ENCODE measurements at regions not wholly inside any gene's neighbourhood (a gene's known extent, or its start where the extent isn't known, plus 50 kb on each side); places are given as distances from the start of the nearest gene placed in this dataset.

DNA sequence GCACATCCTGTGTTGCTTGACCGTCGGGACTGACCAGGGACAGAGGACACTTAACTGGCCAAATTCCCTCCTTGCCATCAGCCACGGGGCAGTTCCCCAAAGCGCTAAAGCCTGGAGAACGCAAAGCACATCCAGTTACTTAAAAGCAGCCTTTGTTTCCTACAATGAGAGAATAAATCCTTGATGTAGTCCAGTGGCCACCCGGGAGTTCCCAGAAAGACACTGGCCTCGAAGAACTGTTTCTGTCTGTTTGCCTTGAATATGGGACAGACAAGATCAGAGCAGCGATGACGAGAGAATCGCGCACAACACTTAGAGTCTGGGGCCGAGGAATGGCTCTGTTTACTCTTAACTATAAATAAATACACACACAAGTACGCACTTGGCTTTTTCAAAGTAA is 102.2 kb downstream of the TNFAIP2 start:
- no peak for DNase-seq (ENCODE audit: low read depth in 2 of 2)
- no peak overlapping the region for H3K4me3 ChIP-seq (replicated peaks in 1 of 2; ENCODE audit: low read depth in 2 of 2, low read length in 2 of 2)
- TF ChIP-seq, protein P1, sequence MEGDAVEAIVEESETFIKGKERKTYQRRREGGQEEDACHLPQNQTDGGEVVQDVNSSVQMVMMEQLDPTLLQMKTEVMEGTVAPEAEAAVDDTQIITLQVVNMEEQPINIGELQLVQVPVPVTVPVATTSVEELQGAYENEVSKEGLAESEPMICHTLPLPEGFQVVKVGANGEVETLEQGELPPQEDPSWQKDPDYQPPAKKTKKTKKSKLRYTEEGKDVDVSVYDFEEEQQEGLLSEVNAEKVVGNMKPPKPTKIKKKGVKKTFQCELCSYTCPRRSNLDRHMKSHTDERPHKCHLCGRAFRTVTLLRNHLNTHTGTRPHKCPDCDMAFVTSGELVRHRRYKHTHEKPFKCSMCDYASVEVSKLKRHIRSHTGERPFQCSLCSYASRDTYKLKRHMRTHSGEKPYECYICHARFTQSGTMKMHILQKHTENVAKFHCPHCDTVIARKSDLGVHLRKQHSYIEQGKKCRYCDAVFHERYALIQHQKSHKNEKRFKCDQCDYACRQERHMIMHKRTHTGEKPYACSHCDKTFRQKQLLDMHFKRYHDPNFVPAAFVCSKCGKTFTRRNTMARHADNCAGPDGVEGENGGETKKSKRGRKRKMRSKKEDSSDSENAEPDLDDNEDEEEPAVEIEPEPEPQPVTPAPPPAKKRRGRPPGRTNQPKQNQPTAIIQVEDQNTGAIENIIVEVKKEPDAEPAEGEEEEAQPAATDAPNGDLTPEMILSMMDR (IDR thresholded peaks at IDR 0.05; ENCODE audit: low read depth, low read length), result no peak

DNA sequence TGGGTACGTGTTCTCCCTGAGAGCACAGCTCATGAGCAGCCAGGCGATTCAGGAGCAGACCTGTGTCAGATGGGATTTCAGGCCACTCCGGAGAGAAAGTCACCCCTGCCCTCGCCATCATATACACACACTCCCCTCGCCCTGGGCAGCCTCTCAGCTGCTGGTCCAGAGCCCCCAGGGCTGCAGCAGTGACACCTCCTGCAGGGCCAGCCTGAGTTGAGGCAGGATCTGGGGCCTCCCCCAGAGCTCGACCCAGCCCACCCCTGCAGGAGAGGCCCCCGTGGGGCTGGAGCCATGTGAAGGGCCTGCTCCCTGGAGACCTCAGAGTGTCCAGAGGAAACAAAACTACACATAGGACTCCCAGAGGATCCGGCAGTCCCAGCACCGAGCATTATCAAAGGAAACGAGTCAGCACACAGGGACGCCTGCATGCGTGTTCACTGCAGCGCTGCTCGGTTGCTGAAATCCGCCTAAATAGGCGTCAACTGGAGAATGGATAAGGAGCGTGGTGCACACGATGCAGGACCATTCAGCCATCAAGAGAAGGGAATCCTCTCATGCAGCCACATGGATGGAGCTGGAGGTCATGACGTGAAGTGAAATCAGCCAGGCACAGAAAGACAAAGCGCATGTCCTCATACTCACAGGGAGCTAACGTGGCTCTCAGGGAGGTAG is 104.0 kb downstream of the TNFAIP2 start:
- TF ChIP-seq, protein P1 (IDR thresholded peaks at IDR 0.05; ENCODE audit: low read depth, low read length), result no peak
- no peak for DNase-seq (ENCODE audit: low read depth in 2 of 2)
- no peak overlapping the region for H3K4me3 ChIP-seq (replicated peaks in 1 of 2; ENCODE audit: low read depth in 2 of 2, low read length in 2 of 2)

DNA sequence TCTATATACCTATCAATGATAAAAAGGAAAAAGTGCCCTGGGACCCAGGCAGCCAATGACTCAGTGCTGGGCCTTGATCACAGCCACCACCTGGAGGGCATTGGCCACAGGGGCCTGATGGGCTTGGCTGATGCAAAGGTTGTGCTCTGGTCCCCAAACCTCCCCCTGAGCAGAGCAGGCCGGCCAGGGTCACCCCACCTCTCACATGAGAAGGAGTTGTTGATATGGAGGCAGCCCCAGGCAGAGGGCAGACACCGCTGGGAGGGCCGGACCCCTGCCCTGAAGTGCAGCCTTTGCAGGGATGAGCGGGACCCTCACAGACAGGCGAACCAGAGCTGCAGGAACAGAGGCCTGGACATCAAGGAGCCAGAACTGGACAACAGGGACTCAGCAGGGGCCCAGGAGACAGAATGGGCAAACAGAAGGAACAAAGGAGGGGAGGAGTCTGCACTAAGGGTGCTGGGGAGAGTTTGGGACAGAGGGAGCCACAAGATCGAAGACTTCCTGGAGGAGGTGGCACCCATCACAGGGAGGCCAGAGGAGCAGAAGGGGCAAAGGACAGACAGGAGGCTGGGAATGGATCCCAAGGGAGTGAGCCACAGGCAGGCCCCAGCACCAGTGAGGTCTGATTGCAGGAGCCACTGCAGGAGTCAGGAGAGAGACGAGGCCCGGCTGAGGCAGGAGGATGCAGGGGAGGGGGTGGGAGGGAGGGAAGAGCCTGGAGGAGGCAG is 105.0 kb downstream of the TNFAIP2 start:
- TF ChIP-seq, protein P1 (IDR thresholded peaks at IDR 0.05; ENCODE audit: low read depth, low read length), result no peak
- H3K4me3 ChIP-seq (replicated peaks in 1 of 2; ENCODE audit: low read depth in 2 of 2, low read length in 2 of 2), result no peak overlapping the region
- no peak for DNase-seq (ENCODE audit: low read depth in 2 of 2)

DNA sequence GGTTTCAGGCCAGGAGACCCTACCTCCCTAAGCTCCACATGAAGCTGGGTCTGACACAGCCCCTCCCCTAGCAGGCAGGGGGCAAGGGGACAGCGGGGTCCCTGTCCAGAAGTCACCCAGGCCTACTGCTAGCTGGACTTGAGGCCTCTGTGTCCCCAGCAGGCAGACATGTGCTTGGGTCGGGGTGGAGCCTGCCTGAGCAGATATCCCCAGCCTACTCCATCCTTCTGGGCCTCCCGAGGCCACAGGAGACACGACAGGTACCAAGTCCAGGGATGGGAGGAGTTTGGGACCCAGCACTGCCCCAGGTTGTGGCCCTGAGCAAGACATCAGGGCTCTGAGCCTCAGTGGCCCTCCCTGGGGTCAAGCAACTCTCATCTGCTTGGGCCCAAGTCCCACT is 105.2 kb upstream of the EIF5 start:
- TF ChIP-seq, protein P1 (IDR thresholded peaks at IDR 0.05; ENCODE audit: low read depth, low read length), result no peak
- no peak for DNase-seq (ENCODE audit: low read depth in 2 of 2)
- H3K4me3 ChIP-seq (replicated peaks in 1 of 2; ENCODE audit: low read depth in 2 of 2, low read length in 2 of 2), result no peak overlapping the region

DNA sequence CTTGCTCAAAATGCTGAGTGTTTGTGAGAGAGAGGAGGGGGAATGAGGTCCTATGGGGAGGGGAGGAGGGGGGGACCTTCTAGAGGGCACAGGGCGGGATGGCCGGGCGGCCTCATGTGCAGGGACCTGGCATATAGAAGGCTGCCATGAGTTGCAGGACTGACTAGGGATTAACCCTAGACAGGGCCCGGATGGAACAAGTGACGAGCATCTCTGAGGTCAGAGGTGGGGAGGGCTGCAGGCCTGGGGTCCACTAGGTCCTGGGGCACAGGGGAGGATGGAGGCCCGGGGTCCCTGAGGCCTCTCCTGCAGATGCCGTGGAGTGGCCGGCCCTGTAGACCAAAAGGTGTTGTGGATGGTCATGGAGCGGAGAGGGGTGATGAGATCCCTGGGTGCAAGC is 104.0 kb upstream of the EIF5 start:
- no peak for DNase-seq (ENCODE audit: low read depth in 2 of 2)
- H3K4me3 ChIP-seq (replicated peaks in 1 of 2; ENCODE audit: low read depth in 2 of 2, low read length in 2 of 2), result no peak overlapping the region
- TF ChIP-seq, protein P1 (IDR thresholded peaks at IDR 0.05; ENCODE audit: low read depth, low read length), result no peak

DNA sequence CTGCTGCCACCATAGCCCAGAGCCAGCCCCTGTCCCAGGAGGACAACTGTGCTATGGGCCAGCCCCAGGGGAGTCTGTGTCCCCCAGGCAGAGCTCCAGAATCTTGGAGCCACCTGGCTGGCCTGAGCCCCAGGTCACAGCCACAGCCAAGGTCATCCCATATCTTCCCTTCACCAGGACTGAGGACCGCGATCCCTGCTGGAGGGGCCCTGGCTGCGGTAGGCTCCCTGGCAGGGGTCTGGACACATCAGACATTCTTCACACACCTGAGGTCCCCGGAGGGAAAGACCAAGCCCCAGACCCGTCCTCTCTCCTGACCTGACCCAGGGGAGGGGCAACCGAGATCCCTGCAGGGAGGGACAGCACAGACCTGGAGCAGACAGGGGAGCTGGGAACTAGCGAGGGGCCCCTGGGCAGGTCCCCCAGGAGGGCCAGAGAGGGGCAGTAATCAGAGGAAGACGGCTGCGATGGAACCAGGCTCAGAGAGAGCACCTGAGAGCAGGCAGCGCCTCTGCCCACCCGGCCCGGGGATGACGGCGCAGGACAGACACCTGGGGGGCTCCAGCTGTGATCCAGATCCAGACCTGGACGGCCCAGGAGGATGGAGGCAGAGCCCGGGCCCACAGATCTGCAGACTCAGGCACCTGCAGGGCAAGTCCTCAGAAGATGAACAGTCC is 103.2 kb upstream of the EIF5 start:
- H3K4me3 ChIP-seq (replicated peaks in 1 of 2; ENCODE audit: low read depth in 2 of 2, low read length in 2 of 2), result no peak overlapping the region
- no peak for DNase-seq (ENCODE audit: low read depth in 2 of 2)
- TF ChIP-seq, protein P1 (IDR thresholded peaks at IDR 0.05; ENCODE audit: low read depth, low read length), result no peak
